ENCODE measurements at regions not wholly inside any gene's neighbourhood (a gene's known extent, or its start where the extent isn't known, plus 50 kb on each side); places are given as distances from the start of the nearest gene placed in this dataset.

- Mint-ChIP-seq H3K4me1 (ENCODE audit: unreplicated experiment) (peaks cover 14% of the 10 kb centered on the region), H3K9me3 (ENCODE audit: unreplicated experiment) (peaks cover 4% of the 10 kb centered on the region), H3K36me3 (ENCODE audit: unreplicated experiment) (no peaks in the 10 kb centered on the region), H3K27me3 (ENCODE audit: unreplicated experiment) (peaks cover 2% of the 10 kb centered on the region), H3K4me3 (ENCODE audit: unreplicated experiment) (no peak overlapping the region), H3K27ac (ENCODE audit: unreplicated experiment) (no peak overlapping the region)
- TF ChIP-seq CTCF (IDR thresholded peaks at IDR 0.05), result no peak
- DNase-seq (ENCODE audit: extremely low spot score, unreplicated experiment), result no peak
Measured at GRCh38 chr6:165807249-165807960, 144.4 kb upstream of the PDE10A start.

GRCh38 chr6:165806126-165806810, 143.2 kb upstream of the PDE10A start:
- Mint-ChIP-seq H3K4me1 (ENCODE audit: unreplicated experiment) (peaks cover 14% of the 10 kb centered on the region), H3K9me3 (ENCODE audit: unreplicated experiment) (peaks cover 2% of the 10 kb centered on the region), H3K4me3 (ENCODE audit: unreplicated experiment) (no peak overlapping the region), H3K27me3 (ENCODE audit: unreplicated experiment) (peaks cover 1% of the 10 kb centered on the region), H3K36me3 (ENCODE audit: unreplicated experiment) (no peaks in the 10 kb centered on the region), H3K27ac (ENCODE audit: unreplicated experiment) (no peak overlapping the region)
- TF ChIP-seq CTCF (IDR thresholded peaks at IDR 0.05), result no peak
- no peak for DNase-seq (ENCODE audit: extremely low spot score, unreplicated experiment)

GRCh38 chr6:165805636-165806035, 142.6 kb upstream of the PDE10A start:
- Mint-ChIP-seq H3K36me3 (ENCODE audit: unreplicated experiment) (no peaks in the 10 kb centered on the region), H3K27me3 (ENCODE audit: unreplicated experiment) (no peaks in the 10 kb centered on the region), H3K27ac (ENCODE audit: unreplicated experiment) (no peak overlapping the region), H3K4me1 (ENCODE audit: unreplicated experiment) (peaks cover 20% of the 10 kb centered on the region), H3K4me3 (ENCODE audit: unreplicated experiment) (peak overlapping the region; percentile 10), H3K9me3 (ENCODE audit: unreplicated experiment) (no peaks in the 10 kb centered on the region)
- TF ChIP-seq CTCF (IDR thresholded peaks at IDR 0.05), result no peak
- no peak for DNase-seq (ENCODE audit: extremely low spot score, unreplicated experiment)

- Mint-ChIP-seq H3K4me3 (ENCODE audit: unreplicated experiment) (no peak overlapping the region), H3K36me3 (ENCODE audit: unreplicated experiment) (no peaks in the 10 kb centered on the region), H3K27ac (ENCODE audit: unreplicated experiment) (no peak overlapping the region), H3K9me3 (ENCODE audit: unreplicated experiment) (no peaks in the 10 kb centered on the region), H3K4me1 (ENCODE audit: unreplicated experiment) (peaks cover 25% of the 10 kb centered on the region), H3K27me3 (ENCODE audit: unreplicated experiment) (no peaks in the 10 kb centered on the region)
- TF ChIP-seq CTCF (IDR thresholded peaks at IDR 0.05), result no peak
- DNase-seq (ENCODE audit: extremely low spot score, unreplicated experiment), result peak; percentile 21
Measured at GRCh38 chr6:165805067-165805555, 142.1 kb upstream of the PDE10A start.

- Mint-ChIP-seq H3K27ac (ENCODE audit: unreplicated experiment) (peak overlapping the region; percentile 39), H3K4me1 (ENCODE audit: unreplicated experiment) (peaks cover 31% of the 10 kb centered on the region), H3K4me3 (ENCODE audit: unreplicated experiment) (peak overlapping the region; percentile 64), H3K27me3 (ENCODE audit: unreplicated experiment) (no peaks in the 10 kb centered on the region), H3K36me3 (ENCODE audit: unreplicated experiment) (no peaks in the 10 kb centered on the region), H3K9me3 (ENCODE audit: unreplicated experiment) (no peaks in the 10 kb centered on the region)
- no peak for TF ChIP-seq CTCF (IDR thresholded peaks at IDR 0.05)
- DNase-seq (ENCODE audit: extremely low spot score, unreplicated experiment), result no peak
Measured at GRCh38 chr6:165804331-165805066, 141.5 kb upstream of the PDE10A start.

Measured in osteocyte (in vitro differentiated cells).